Neural progenitor cell (in vitro differentiated cells): ENCODE measurements at regions not wholly inside any gene's neighbourhood (a gene's known extent, or its start where the extent isn't known, plus 50 kb on each side); places are given as distances from the start of the nearest gene placed in this dataset.

Experiments
- CTCF ChIP-seq: fragments of 200-600 bp; sonication (generic); IDR thresholded peaks from 2 replicates; pipeline ENCODE4 v1.5.1; 2017; ENCODE audit warnings: antibody characterized with exemption, mild to moderate bottlenecking
- EZH2phosphoT487 ChIP-seq: fragments of 200-600 bp; sonication (generic); IDR thresholded peaks from 2 replicates; pipeline ENCODE4 v1.6.1; 2017; ENCODE audit warnings: antibody characterized with exemption

- no peak for TF ChIP-seq CTCF
- TF ChIP-seq EZH2phosphoT487: no peak
Observed at GRCh38 chr2:76128622-76129021, 417.9 kb upstream of the GCFC2 start.
